Panc1 (cell line): ENCODE measurements at regions not wholly inside any gene's neighbourhood (a gene's known extent, or its start where the extent isn't known, plus 50 kb on each side); places are given as distances from the start of the nearest gene placed in this dataset.

Experiments
- POLR2AphosphoS5 ChIP-seq: IDR thresholded peaks from 2 replicates; pipeline ENCODE4 v1.6.1; 2012; ENCODE audit warnings: mild to moderate bottlenecking, low read depth, low read length, moderate library complexity
- SIN3A ChIP-seq: IDR thresholded peaks from 2 replicates; pipeline ENCODE4 v1.6.1; 2012; ENCODE audit warnings: low read depth, mild to moderate bottlenecking, low read length, moderate library complexity, borderline replicate concordance; ENCODE audit not compliant: insufficient read depth
- TF ChIP-seq, protein P1 (sequence below): fragments of 450-650 bp; IDR thresholded peaks from 2 replicates; pipeline ENCODE4 v1.5.1; 2017; ENCODE audit warnings: mild to moderate bottlenecking
- TF ChIP-seq, protein P2 (sequence below), 2 experiments: IDR thresholded peaks; 2 replicates each; pipeline ENCODE4 v1.6.1; 2011 to 2012; ENCODE audit warnings: low read depth in 2 of 2, control low read depth in 1 of 2, low read length in 1 of 2, mild to moderate bottlenecking in 1 of 2, moderate library complexity in 1 of 2; ENCODE audit not compliant: insufficient read depth in 1 of 2

DNA sequence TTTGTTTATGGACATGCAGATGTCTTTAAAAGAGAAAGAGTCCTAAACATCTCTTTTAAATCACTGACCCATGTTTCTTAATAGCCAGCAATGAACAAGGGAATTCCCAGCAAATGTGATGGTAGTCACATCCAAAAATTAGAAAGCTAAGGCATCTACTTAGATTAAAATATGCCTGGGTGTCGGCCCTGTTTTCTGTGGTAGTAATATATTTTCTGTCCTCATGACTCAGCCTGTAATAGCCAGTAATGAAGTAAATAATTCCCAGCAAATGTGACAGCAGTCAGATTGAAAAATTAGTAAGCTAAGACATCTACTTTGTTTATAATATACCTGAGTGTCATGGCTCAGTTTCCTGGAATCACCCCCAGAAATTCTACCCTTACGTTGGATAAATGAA, 60.6 kb upstream of the MYRIP start:
- TF ChIP-seq POLR2AphosphoS5 (no peak), SIN3A (no peak)
- TF ChIP-seq, protein P1, sequence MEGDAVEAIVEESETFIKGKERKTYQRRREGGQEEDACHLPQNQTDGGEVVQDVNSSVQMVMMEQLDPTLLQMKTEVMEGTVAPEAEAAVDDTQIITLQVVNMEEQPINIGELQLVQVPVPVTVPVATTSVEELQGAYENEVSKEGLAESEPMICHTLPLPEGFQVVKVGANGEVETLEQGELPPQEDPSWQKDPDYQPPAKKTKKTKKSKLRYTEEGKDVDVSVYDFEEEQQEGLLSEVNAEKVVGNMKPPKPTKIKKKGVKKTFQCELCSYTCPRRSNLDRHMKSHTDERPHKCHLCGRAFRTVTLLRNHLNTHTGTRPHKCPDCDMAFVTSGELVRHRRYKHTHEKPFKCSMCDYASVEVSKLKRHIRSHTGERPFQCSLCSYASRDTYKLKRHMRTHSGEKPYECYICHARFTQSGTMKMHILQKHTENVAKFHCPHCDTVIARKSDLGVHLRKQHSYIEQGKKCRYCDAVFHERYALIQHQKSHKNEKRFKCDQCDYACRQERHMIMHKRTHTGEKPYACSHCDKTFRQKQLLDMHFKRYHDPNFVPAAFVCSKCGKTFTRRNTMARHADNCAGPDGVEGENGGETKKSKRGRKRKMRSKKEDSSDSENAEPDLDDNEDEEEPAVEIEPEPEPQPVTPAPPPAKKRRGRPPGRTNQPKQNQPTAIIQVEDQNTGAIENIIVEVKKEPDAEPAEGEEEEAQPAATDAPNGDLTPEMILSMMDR, result no peak
- TF ChIP-seq, protein P2, sequence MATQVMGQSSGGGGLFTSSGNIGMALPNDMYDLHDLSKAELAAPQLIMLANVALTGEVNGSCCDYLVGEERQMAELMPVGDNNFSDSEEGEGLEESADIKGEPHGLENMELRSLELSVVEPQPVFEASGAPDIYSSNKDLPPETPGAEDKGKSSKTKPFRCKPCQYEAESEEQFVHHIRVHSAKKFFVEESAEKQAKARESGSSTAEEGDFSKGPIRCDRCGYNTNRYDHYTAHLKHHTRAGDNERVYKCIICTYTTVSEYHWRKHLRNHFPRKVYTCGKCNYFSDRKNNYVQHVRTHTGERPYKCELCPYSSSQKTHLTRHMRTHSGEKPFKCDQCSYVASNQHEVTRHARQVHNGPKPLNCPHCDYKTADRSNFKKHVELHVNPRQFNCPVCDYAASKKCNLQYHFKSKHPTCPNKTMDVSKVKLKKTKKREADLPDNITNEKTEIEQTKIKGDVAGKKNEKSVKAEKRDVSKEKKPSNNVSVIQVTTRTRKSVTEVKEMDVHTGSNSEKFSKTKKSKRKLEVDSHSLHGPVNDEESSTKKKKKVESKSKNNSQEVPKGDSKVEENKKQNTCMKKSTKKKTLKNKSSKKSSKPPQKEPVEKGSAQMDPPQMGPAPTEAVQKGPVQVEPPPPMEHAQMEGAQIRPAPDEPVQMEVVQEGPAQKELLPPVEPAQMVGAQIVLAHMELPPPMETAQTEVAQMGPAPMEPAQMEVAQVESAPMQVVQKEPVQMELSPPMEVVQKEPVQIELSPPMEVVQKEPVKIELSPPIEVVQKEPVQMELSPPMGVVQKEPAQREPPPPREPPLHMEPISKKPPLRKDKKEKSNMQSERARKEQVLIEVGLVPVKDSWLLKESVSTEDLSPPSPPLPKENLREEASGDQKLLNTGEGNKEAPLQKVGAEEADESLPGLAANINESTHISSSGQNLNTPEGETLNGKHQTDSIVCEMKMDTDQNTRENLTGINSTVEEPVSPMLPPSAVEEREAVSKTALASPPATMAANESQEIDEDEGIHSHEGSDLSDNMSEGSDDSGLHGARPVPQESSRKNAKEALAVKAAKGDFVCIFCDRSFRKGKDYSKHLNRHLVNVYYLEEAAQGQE (IDR thresholded peaks at IDR 0.05; ENCODE audit: insufficient read depth in 1 of 2, low read depth in 2 of 2, low read length in 1 of 2), result no peak
